ENCODE measurements at regions not wholly inside any gene's neighbourhood (a gene's known extent, or its start where the extent isn't known, plus 50 kb on each side); places are given as distances from the start of the nearest gene placed in this dataset.

- DNase-seq (ENCODE audit: insufficient read length, low spot score), result no peak
- no peak for TF ChIP-seq CTCF (IDR thresholded peaks at IDR 0.05; ENCODE audit: insufficient read depth, missing control alignments)
- no peak for FAIRE-seq
These were observed 212.3 kb downstream of the CYP26B1 start for GRCh38 chr2:71935262-71935848.

GRCh38 chr2:71934595-71935261 lies 212.9 kb downstream of the CYP26B1 start:
- DNase-seq (ENCODE audit: insufficient read length, low spot score) (no peak), FAIRE-seq (no peak)
- no peak for TF ChIP-seq CTCF (IDR thresholded peaks at IDR 0.05; ENCODE audit: insufficient read depth, missing control alignments)

DNA sequence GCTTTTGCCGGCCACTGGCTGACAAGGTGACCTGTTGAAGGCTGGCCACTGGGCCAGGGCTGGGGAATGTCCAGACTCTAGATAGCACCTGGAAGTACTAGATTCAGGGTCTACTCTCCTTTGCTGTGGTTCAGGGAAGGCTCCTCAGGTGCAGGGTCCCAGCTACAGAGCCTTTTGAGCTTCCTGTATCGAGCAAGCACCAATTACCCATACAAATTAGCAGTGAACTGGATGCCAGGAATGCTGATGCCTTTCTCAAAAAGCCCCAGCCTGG lies 213.4 kb downstream of the CYP26B1 start:
- no peak for FAIRE-seq
- no peak for DNase-seq (ENCODE audit: insufficient read length, low spot score)
- TF ChIP-seq CTCF (IDR thresholded peaks at IDR 0.05; ENCODE audit: insufficient read depth, missing control alignments), result no peak

DNA sequence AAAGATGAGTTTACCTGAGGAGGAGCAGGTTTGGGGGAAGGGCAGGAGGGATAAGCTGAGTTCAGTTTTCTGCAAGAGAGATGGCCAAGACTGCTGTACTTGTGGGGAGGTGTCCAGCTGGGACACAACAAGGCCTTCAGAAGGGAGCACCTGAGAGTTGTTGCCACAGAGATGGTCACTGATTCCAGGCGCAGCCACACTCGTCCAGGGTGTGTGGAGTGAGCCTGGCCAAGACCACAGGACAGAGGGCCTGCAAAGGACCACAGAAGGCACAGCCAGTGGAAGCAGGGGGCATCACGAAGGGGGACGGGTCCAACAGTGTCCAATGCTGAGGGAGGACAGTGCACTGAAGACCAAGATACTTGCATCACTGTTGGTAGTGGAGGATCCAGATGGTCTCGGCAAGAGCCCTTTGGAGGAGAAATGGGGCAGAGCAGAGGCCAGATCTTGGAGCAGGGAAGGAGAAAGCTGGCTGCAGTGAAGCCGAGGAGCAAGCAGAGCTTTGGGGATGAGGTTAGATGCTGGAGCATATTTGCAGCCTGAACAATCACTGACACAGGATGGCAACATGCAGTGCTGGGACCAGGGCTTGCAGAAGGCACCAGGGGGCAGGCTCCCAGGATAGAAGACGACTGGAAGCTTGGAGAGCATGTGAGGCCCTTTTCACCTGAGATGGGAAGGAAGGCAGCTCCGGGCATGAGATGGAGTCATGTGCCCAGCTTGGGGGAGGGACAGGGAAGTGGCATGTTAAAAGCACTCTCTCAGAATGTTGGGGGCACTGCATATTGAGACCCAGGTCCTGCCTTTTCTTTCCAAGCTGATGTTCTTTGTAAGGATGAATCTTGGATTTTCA lies 214.0 kb downstream of the CYP26B1 start:
- FAIRE-seq (no peak), DNase-seq (ENCODE audit: insufficient read length, low spot score) (no peak)
- TF ChIP-seq CTCF (IDR thresholded peaks at IDR 0.05; ENCODE audit: insufficient read depth, missing control alignments), result no peak

- FAIRE-seq (no peak), DNase-seq (ENCODE audit: insufficient read length, low spot score) (no peak)
- TF ChIP-seq CTCF (IDR thresholded peaks at IDR 0.05; ENCODE audit: insufficient read depth, missing control alignments), result no peak
These were observed 214.7 kb downstream of the CYP26B1 start for GRCh38 chr2:71932780-71933466.

GRCh38 chr2:71932037-71932779 lies 215.5 kb downstream of the CYP26B1 start:
- no peak for TF ChIP-seq CTCF (IDR thresholded peaks at IDR 0.05; ENCODE audit: insufficient read depth, missing control alignments)
- DNase-seq (ENCODE audit: insufficient read length, low spot score) (no peak), FAIRE-seq (no peak)

All from D721Med (cell line).